Endothelial cell of umbilical vein (primary cell): ENCODE measurements at regions not wholly inside any gene's neighbourhood (a gene's known extent, or its start where the extent isn't known, plus 50 kb on each side); places are given as distances from the start of the nearest gene placed in this dataset.

Source experiments
- BruUV-seq: library from RNA; stranded (reverse); fragments of 400-500 nt; replicated peaks from 2 replicates; lab custom pipeline; 2021; lab: Mats Ljungman, UMichigan
- CTCF ChIA-PET: fragments of 300-600, 350-600 bp; sonication (Branson Sonifier 250); formaldehyde crosslinking; loops from one replicate; lab custom pipeline; 2021; ENCODE audit warnings: antibody characterized with exemption, inconsistent platforms; lab: Charles Lee
- POLR2A ChIA-PET: fragments of 300-600, 350-600 bp; sonication (Branson Sonifier 250); formaldehyde crosslinking; loops from one replicate; lab custom pipeline; 2021; ENCODE audit warnings: antibody characterized with exemption, inconsistent platforms; lab: Charles Lee
- DNase-seq: peaks from one replicate; pipeline ENCODE4 v3.0.0-alpha.2; 2011; ENCODE audit warnings: low read depth, low spot score
- FAIRE-seq: peaks from 2 replicates; lab custom pipeline; 2011; peaks lifted over from hg19 to GRCh38; lab: Jason Lieb, UNC
- H2AFZ ChIP-seq: 2 replicates; pipeline ENCODE4 v1.6.0; 2012; ENCODE audit warnings: low read depth, low read length, control low read depth, inconsistent platforms
- H3K27ac ChIP-seq: 2 replicates; pipeline ENCODE4 v1.5.1; 2011; ENCODE audit warnings: low read depth, mild to moderate bottlenecking, control low read depth, low read length, moderate library complexity; ENCODE audit not compliant: insufficient read depth
- H3K27me3 ChIP-seq, 2 experiments: 2 replicates each; pipeline versions ENCODE4 v1.6.0 to v1.6.1; 2011; ENCODE audit warnings: low read length in 2 of 2, mixed read lengths in 1 of 2; ENCODE audit not compliant: control insufficient read depth in 2 of 2, insufficient read depth in 2 of 2
- H3K36me3 ChIP-seq, 2 experiments: 2 replicates in 1 of 2; 3 replicates in 1 of 2; pipeline ENCODE4 v1.5.1; 2011; ENCODE audit warnings: low read length in 2 of 2, mild to moderate bottlenecking in 1 of 2, moderate library complexity in 1 of 2; ENCODE audit not compliant: control insufficient read depth in 2 of 2, insufficient read depth in 2 of 2; ENCODE audit errors: extremely low read depth in 1 of 2
- H3K4me1 ChIP-seq: 3 replicates; pipeline ENCODE4 v1.5.1; 2011; ENCODE audit warnings: mild to moderate bottlenecking, low read length; ENCODE audit not compliant: control insufficient read depth, insufficient read depth; ENCODE audit errors: extremely low read depth
- H3K4me2 ChIP-seq: 2 replicates; pipeline ENCODE4 v1.6.1; 2011; ENCODE audit warnings: low read length, control low read depth, mixed read lengths; ENCODE audit not compliant: insufficient read depth
- H3K4me3 ChIP-seq, 3 experiments: fragments of 200-600 bp in 1 of 3; sonication (generic), shearing (Covaris generic) in 1 of 3; replicated peaks in 1 of 3; 2 replicates each; pipeline ENCODE4 v1.5.1; 2011 to 2016; ENCODE audit warnings: control low read depth in 3 of 3, low read length in 3 of 3, mild to moderate bottlenecking in 2 of 3, inconsistent platforms in 1 of 3, low read depth in 1 of 3, moderate library complexity in 1 of 3; ENCODE audit not compliant: insufficient read depth in 1 of 3
- H3K79me2 ChIP-seq: 2 replicates; pipeline ENCODE4 v1.6.0; 2012; ENCODE audit warnings: low read length, inconsistent platforms; ENCODE audit not compliant: control insufficient read depth, insufficient read depth
- H3K9ac ChIP-seq: replicated peaks from 2 replicates; pipeline ENCODE3; 2011; ENCODE audit warnings: low read length, control low read depth; ENCODE audit not compliant: insufficient read depth; ENCODE audit errors: extremely low read depth
- H3K9me1 ChIP-seq: replicated peaks from 3 replicates; pipeline ENCODE4 v1.6.0; 2011; ENCODE audit warnings: mild to moderate bottlenecking, low read length; ENCODE audit not compliant: control insufficient read depth, insufficient read depth; ENCODE audit errors: extremely low read depth
- H3K9me3 ChIP-seq: replicated peaks from 2 replicates; pipeline ENCODE4 v1.5.1; 2012; ENCODE audit warnings: low read length, inconsistent platforms; ENCODE audit not compliant: control insufficient read depth, insufficient read depth
- H4K20me1 ChIP-seq: replicated peaks from 2 replicates; pipeline ENCODE3; 2011; ENCODE audit warnings: mild to moderate bottlenecking, low read length; ENCODE audit not compliant: control insufficient read depth, insufficient read depth; ENCODE audit errors: extremely low read depth
- CTCF ChIP-seq, 2 donors: IDR thresholded peaks; 1 replicate in 1 of 2; 2 replicates in 1 of 2; pipeline ENCODE4 v1.5.1; 2011; ENCODE audit warnings: low read length in 2 of 2, mild to moderate bottlenecking in 2 of 2, moderate library complexity in 2 of 2, control low read depth in 1 of 2, inconsistent platforms in 1 of 2, low read depth in 1 of 2; ENCODE audit not compliant: insufficient read depth in 1 of 2; ENCODE audit errors: extremely low read depth in 1 of 2
- EZH2 ChIP-seq: IDR thresholded peaks from 2 replicates; pipeline ENCODE4 v1.6.1; 2012; ENCODE audit warnings: borderline replicate concordance, low read depth, mild to moderate bottlenecking, moderate library complexity, low read length, inconsistent platforms; ENCODE audit not compliant: severe bottlenecking
- FOS ChIP-seq: IDR thresholded peaks from 2 replicates; pipeline ENCODE4 v1.6.1; 2011; ENCODE audit warnings: mild to moderate bottlenecking, low read length, moderate library complexity, borderline replicate concordance; ENCODE audit not compliant: insufficient read depth
- GATA2 ChIP-seq: IDR thresholded peaks from 2 replicates; pipeline ENCODE4 v1.7.0; 2011; ENCODE audit warnings: low read depth, mild to moderate bottlenecking, moderate library complexity, mixed read lengths, low read length; ENCODE audit not compliant: insufficient read length, insufficient read depth
- JUN ChIP-seq: IDR thresholded peaks from 2 replicates; pipeline ENCODE4 v1.6.1; 2011; ENCODE audit warnings: borderline replicate concordance, low read depth; ENCODE audit not compliant: insufficient read length, insufficient read depth
- MAX ChIP-seq: IDR thresholded peaks from 2 replicates; pipeline ENCODE4 v1.6.1; 2011; ENCODE audit not compliant: insufficient read depth, insufficient read length
- MYC ChIP-seq: IDR thresholded peaks from one replicate; pipeline ENCODE4 v1.6.1; 2011; ENCODE audit warnings: mild to moderate bottlenecking, low read depth, low read length
- POLR2A ChIP-seq: IDR thresholded peaks from 2 replicates; pipeline ENCODE4 v1.6.1; 2012; ENCODE audit warnings: low read depth, mild to moderate bottlenecking, control low read depth, low read length
- POLR2AphosphoS5 ChIP-seq: IDR thresholded peaks from 2 replicates; pipeline ENCODE4 v1.6.1; 2012; ENCODE audit warnings: low read depth, mild to moderate bottlenecking, control low read depth, low read length, moderate library complexity; ENCODE audit not compliant: insufficient read depth
- dilution Hi-C: fragments of 300-500 bp; cut with MboI; formaldehyde crosslinking; loops from one replicate; pipeline ENCODE4 v1.15.0; 2019; ENCODE audit warnings: low sequenced_read_pairs; ENCODE audit not compliant: extremely low pct_ligation_motif_present
- intact Hi-C: fragments of 100-400 bp; cut with micrococcal nuclease; formaldehyde crosslinking; loops from one replicate; pipeline ENCODE4 v1.10.0; 2022

- TF ChIP-seq FOS, result no peak
- TF ChIP-seq POLR2A, result no peak
- TF ChIP-seq CTCF (IDR thresholded peaks at IDR 0.05; ENCODE audit: extremely low read depth in 1 of 2, insufficient read depth in 1 of 2, low read depth in 1 of 2, low read length in 2 of 2), result no peak
- TF ChIP-seq POLR2AphosphoS5, result no peak
- TF ChIP-seq MYC, result no peak
- TF ChIP-seq GATA2, result no peak
- TF ChIP-seq JUN, result no peak
- no peak for TF ChIP-seq EZH2
- TF ChIP-seq MAX, result no peak
- Histone ChIP-seq H3K27ac (no peak overlapping the region), H3K79me2 (no peaks in the 10 kb centered on the region), H2AFZ (no peak overlapping the region), H3K9me3 (peaks cover 6% of the 10 kb centered on the region), H3K27me3 (no peaks in the 10 kb centered on the region), H3K9me1 (no peaks in the 10 kb centered on the region), H4K20me1 (no peaks in the 10 kb centered on the region), H3K4me1 (no peaks in the 10 kb centered on the region), H3K4me2 (no peak overlapping the region), H3K4me3 (no peak overlapping the region), H3K36me3 (no peaks in the 10 kb centered on the region), H3K9ac (no peak overlapping the region)
- no peak for DNase-seq
- no TSS peak for BruUV-seq
- dilution Hi-C loops (no loop called here), intact Hi-C loops (no loop called here)
- POLR2A ChIA-PET, result no interaction called here
- FAIRE-seq, result no peak
- CTCF ChIA-PET, result no interaction called here
These were observed 273.2 kb upstream of the RGMA start for GRCh38 chr15:93362203-93362602.
